GM03348 (cell line): ENCODE measurements at regions not wholly inside any gene's neighbourhood (a gene's known extent, or its start where the extent isn't known, plus 50 kb on each side); places are given as distances from the start of the nearest gene placed in this dataset.

Source experiments
- DNase-seq: peaks from one replicate; pipeline ENCODE4 v3.0.0; 2012; ENCODE audit warnings: low spot score

GRCh38 chr5:87139795-87140194 is 127.9 kb upstream of the RASA1 start:
- no peak for DNase-seq

- no peak for DNase-seq
Observed at GRCh38 chr5:87141544-87141943, 126.1 kb upstream of the RASA1 start.

- peak; percentile 27 for DNase-seq
Observed at GRCh38 chr5:87145853-87146252, 121.8 kb upstream of the RASA1 start.

GRCh38 chr5:87147441-87147840 is 120.2 kb upstream of the RASA1 start:
- DNase-seq = no peak

- DNase-seq = no peak
Observed at GRCh38 chr5:87150630-87151029, 117.1 kb upstream of the RASA1 start.

GRCh38 chr5:87151547-87151946 is 116.1 kb upstream of the RASA1 start:
- peak; percentile 45 for DNase-seq

- DNase-seq = no peak
Observed at GRCh38 chr5:87152886-87153285, 114.8 kb upstream of the RASA1 start.

- DNase-seq = no peak
Observed at GRCh38 chr5:87154191-87154590, 113.5 kb upstream of the RASA1 start.

- DNase-seq = no peak
Observed at GRCh38 chr5:87155106-87155505, 112.6 kb upstream of the RASA1 start.

- no peak for DNase-seq
Observed at GRCh38 chr5:87156631-87157030, 111.1 kb upstream of the RASA1 start.

GRCh38 chr5:87164409-87164808 is 103.3 kb upstream of the RASA1 start:
- no peak for DNase-seq

- no peak for DNase-seq
Observed at GRCh38 chr5:87169300-87169991, 98.2 kb upstream of the RASA1 start.

- no peak for DNase-seq
Observed at GRCh38 chr5:87170799-87171198, 96.9 kb upstream of the RASA1 start.

GRCh38 chr5:87182649-87183048 is 85.0 kb upstream of the RASA1 start:
- DNase-seq = no peak

GRCh38 chr5:87183896-87184295 is 83.8 kb upstream of the RASA1 start:
- no peak for DNase-seq

GRCh38 chr5:87184605-87185004 is 83.1 kb upstream of the RASA1 start:
- no peak for DNase-seq

GRCh38 chr5:87185838-87186237 is 81.8 kb upstream of the RASA1 start:
- no peak for DNase-seq

- DNase-seq = no peak
Observed at GRCh38 chr5:87188391-87188790, 79.3 kb upstream of the RASA1 start.

GRCh38 chr5:87190041-87190440 is 77.6 kb upstream of the RASA1 start:
- no peak for DNase-seq

- DNase-seq = no peak
Observed at GRCh38 chr5:87190687-87191086, 77.0 kb upstream of the RASA1 start.

- no peak for DNase-seq
Observed at GRCh38 chr5:87191645-87192044, 76.0 kb upstream of the RASA1 start.

- DNase-seq = peak; percentile 73
Observed at GRCh38 chr5:87195104-87195591, 72.5 kb upstream of the RASA1 start.

GRCh38 chr5:87195616-87196015 is 72.1 kb upstream of the RASA1 start:
- DNase-seq = peak; percentile 18

- DNase-seq = no peak
Observed at GRCh38 chr5:87198010-87198409, 69.7 kb upstream of the RASA1 start.
